HUES64 (cell line): ENCODE measurements at regions not wholly inside any gene's neighbourhood (a gene's known extent, or its start where the extent isn't known, plus 50 kb on each side); places are given as distances from the start of the nearest gene placed in this dataset.
A peak's percentile ranks its signal among the peaks of the same experiment; 100 is the strongest.

ENCODE experiments used
- H3K27ac ChIP-seq: 2 replicates; pipeline ENCODE4 v1.7.0; 2013; ENCODE audit warnings: low read depth, low read length, inconsistent platforms
- H3K27me3 ChIP-seq: 2 replicates; pipeline ENCODE4 v1.6.1; 2013; ENCODE audit warnings: mild to moderate bottlenecking, low read length; ENCODE audit not compliant: insufficient read depth
- H3K36me3 ChIP-seq: 2 replicates; pipeline ENCODE4 v1.6.1; 2013; ENCODE audit warnings: mild to moderate bottlenecking, low read length; ENCODE audit not compliant: insufficient read depth
- H3K4me1 ChIP-seq: 2 replicates; pipeline ENCODE4 v1.6.1; 2013; ENCODE audit warnings: mild to moderate bottlenecking, low read length, moderate library complexity; ENCODE audit not compliant: insufficient read depth
- H3K4me3 ChIP-seq: 2 replicates; pipeline ENCODE4 v1.5.1; 2013; ENCODE audit warnings: mild to moderate bottlenecking, low read length, moderate library complexity
- H3K9ac ChIP-seq: 2 replicates; pipeline ENCODE4 v1.6.1; 2013; ENCODE audit warnings: mild to moderate bottlenecking, low read depth, low read length
- H3K9me3 ChIP-seq: 2 replicates; pipeline ENCODE4 v1.6.1; 2013; ENCODE audit warnings: low read depth, low read length; ENCODE audit not compliant: insufficient read depth
- WGBS: fragments of 150-250, 120-280 bp; methylation state at CpG from one replicate; pipeline ENCODE4 v1.1.7; 2013; ENCODE audit warnings: missing lambda C conversion rate; 5-methylcytosine and 5-hydroxymethylcytosine counted together

DNA sequence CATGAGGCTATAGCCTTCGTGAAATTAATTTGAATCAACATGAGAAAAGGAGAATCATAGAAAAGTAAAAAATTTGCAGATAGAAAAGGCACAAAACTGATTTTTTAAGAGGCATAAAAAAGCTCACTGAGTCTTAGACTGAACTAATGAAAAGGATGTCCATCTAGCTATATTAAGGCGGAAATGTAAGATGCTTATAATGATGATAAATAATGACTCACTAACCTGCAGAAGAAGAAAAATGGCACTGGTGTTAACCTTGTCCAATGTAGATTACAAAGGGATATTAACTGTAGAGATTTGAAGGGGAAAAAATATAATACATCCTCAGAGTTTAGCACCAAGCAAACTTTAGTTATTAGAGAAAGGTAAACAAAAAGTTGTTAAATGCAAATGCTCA lies 1098.0 kb upstream of the DDX18 start:
- WGBS: 93% methylated on average over 2 of the region's 2 CpGs
- no peaks in the 10 kb centered on the region for H3K4me1 ChIP-seq
- H3K36me3 ChIP-seq: no peaks in the 10 kb centered on the region
- no peak overlapping the region for H3K4me3 ChIP-seq
- H3K9ac ChIP-seq: no peak overlapping the region
- H3K27ac ChIP-seq: no peak overlapping the region
- no peaks in the 10 kb centered on the region for H3K27me3 ChIP-seq
- H3K9me3 ChIP-seq: no peaks in the 10 kb centered on the region

DNA sequence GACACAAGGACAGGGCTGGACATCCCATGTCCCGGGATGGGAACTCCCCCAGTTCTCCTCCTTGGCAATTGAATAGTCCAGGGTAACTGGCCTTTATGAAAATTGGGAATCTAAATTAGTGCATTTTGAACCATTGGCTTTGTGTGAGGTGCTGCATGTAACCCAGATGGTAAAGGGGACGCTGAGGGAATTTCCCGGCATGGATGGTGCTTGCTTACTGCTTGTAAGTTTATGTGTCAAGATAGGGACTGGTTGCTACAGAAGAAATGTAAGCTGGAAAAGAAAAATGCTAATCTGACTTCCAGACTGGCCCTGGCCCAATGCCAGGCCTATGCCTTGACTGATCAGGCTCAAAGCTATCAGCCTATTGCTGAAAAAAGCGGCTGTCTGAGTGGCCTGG lies 1096.7 kb upstream of the DDX18 start:
- no peak overlapping the region for H3K4me3 ChIP-seq
- no peaks in the 10 kb centered on the region for H3K4me1 ChIP-seq
- H3K9me3 ChIP-seq: peaks cover 2% of the 10 kb centered on the region; the same call in 1 of the 2 replicates
- WGBS: 93% methylated on average over 4 of the region's 4 CpGs
- no peak overlapping the region for H3K9ac ChIP-seq
- no peak overlapping the region for H3K27ac ChIP-seq
- H3K27me3 ChIP-seq: no peaks in the 10 kb centered on the region
- H3K36me3 ChIP-seq: no peaks in the 10 kb centered on the region

DNA sequence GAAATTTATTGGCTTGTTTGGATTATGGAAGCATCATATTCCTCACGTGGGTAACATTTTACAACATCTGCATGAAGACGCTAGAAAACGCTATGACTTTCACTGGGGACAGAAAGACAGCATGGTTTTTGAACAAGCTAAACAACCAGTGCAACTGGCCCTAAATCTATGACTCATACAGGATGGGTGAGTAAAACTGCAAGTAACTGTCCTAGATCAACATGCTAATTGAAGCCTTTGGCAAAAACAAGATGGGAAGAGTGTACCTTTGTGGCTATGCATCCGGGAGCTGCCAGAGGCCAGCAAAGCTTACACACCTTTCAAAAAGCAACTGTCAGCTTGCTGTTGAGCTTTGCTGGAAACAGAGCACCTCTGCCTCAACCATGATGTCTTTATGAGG lies 1096.0 kb upstream of the DDX18 start:
- H3K36me3 ChIP-seq: no peaks in the 10 kb centered on the region
- H3K4me3 ChIP-seq: no peak overlapping the region
- no peak overlapping the region for H3K27ac ChIP-seq
- H3K27me3 ChIP-seq: no peaks in the 10 kb centered on the region
- no peak overlapping the region for H3K9ac ChIP-seq
- WGBS: 98% methylated on average over 4 of the region's 4 CpGs
- H3K4me1 ChIP-seq: no peaks in the 10 kb centered on the region
- peaks cover 4% of the 10 kb centered on the region; the same call in 1 of the 2 replicates for H3K9me3 ChIP-seq

DNA sequence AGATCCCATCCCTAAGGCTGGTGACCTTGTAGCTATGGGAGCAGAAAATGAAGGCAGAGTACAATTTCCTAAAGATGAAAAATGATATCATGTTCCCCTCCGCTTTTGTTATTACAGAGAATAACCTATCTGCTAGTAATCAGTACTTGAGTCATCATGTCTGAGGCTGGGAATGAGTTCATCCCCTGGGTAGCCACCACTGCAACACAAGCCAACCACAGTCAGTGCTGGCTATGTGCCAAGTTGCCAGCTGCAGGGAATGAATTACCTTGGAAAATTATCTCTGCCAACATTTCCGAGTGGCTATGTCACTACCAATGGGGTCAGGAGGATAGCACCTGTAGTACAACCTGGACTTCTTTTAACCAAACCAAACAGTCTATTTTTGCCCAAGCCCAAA lies 1094.7 kb upstream of the DDX18 start:
- H3K4me1 ChIP-seq: no peaks in the 10 kb centered on the region
- H3K36me3 ChIP-seq: no peaks in the 10 kb centered on the region
- no peaks in the 10 kb centered on the region for H3K27me3 ChIP-seq
- H3K9me3 ChIP-seq: peaks cover 4% of the 10 kb centered on the region; the same call in 1 of the 2 replicates
- H3K9ac ChIP-seq: no peak overlapping the region
- no peak overlapping the region for H3K27ac ChIP-seq
- no peak overlapping the region for H3K4me3 ChIP-seq
- 94% methylated on average over 2 of the region's 2 CpGs for WGBS

DNA sequence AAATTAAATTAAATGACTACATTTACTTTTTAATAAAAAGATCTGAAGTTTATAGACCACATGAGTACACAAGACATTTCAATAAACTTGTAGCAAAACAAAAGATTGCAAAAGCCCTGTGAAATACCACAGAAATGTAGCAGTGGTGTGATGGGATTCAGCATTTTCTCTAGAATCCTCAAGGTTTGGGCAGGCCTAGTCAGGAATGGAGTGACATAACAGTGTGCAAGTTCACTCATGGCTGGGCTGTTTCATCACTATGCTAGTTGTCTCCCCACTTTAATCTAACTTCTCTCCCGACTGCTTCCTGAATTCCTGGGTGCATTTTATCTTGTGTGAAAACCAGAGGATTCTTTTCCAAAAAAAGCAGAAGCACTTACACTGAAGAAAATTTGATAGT lies 1089.9 kb upstream of the DDX18 start:
- H3K36me3 ChIP-seq: no peaks in the 10 kb centered on the region
- H3K9ac ChIP-seq: no peak overlapping the region
- no peaks in the 10 kb centered on the region for H3K4me1 ChIP-seq
- peaks cover 4% of the 10 kb centered on the region; the same call in 1 of the 2 replicates for H3K9me3 ChIP-seq
- no peaks in the 10 kb centered on the region for H3K27me3 ChIP-seq
- WGBS: 80% methylated on average over 1 of the region's 1 CpG
- no peak overlapping the region for H3K4me3 ChIP-seq
- no peak overlapping the region for H3K27ac ChIP-seq

DNA sequence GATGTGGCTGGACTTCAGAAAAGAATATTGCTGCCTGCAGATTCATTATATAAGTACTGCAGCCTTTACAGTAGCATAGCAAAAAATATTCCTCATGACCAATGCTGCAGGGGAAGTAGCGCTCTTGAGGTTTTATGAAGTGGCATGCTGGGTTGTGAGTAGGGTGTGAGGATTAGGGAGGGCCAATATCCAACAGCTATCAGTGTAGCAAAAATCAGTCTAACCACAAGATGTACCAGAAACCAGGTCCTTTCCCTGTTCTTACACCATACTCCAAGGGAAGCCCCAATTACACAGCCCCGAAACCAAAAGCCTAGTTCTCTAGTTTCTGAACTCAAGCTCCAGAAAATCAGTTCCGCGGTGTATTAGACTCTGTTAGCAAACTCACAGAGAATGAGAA lies 1082.2 kb upstream of the DDX18 start:
- 97% methylated on average over 3 of the region's 4 CpGs for WGBS
- Histone ChIP-seq H3K4me3 (no peak overlapping the region), H3K9me3 (no peaks in the 10 kb centered on the region), H3K9ac (no peak overlapping the region), H3K36me3 (no peaks in the 10 kb centered on the region), H3K4me1 (peaks cover 8% of the 10 kb centered on the region; the same call in 1 of the 2 replicates), H3K27ac (no peak overlapping the region), H3K27me3 (no peaks in the 10 kb centered on the region)

DNA sequence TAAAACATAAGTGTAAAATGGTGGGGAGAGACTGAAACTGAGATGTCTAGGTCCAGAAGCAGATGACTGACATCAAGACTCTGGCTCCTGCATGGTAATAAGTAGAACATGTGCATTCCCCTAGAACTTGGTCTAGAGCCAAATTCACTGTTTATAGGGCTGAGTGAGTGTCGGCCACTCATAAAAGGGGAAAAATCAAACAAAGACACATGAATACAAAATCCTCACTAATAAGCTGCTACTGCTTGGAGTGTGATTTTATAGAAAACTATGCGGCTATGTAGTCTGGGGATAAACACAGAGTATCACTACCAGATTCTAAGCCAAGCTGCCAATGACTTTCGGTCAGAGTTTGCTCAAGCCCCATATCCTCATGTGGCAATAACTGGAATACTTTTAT lies 1080.8 kb upstream of the DDX18 start:
- H3K27ac ChIP-seq: no peak overlapping the region
- no peak overlapping the region for H3K9ac ChIP-seq
- peaks cover 8% of the 10 kb centered on the region; the same call in 1 of the 2 replicates for H3K4me1 ChIP-seq
- 84% methylated on average over 2 of the region's 3 CpGs for WGBS
- no peaks in the 10 kb centered on the region for H3K27me3 ChIP-seq
- no peaks in the 10 kb centered on the region for H3K9me3 ChIP-seq
- H3K36me3 ChIP-seq: no peaks in the 10 kb centered on the region
- no peak overlapping the region for H3K4me3 ChIP-seq

DNA sequence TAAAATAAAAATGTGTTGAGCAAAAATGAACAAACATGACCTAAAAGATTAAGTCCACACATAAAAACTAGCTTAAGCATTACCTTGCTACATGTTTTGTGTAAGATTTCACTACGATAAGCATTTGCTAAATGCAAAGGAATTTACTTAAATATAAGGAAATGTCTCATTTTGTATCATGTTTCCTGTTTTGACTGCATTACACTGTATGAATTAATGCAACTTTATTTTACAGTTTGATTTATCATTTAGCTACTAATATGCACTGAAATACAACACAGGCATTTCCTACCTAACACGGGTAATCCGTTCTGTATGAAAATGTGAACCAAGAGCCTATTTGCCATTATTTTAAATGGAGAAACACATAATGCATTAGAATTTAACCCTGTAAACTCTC lies 1076.5 kb upstream of the DDX18 start:
- Histone ChIP-seq H3K4me3 (no peak overlapping the region), H3K36me3 (no peaks in the 10 kb centered on the region), H3K9ac (no peak overlapping the region), H3K9me3 (no peaks in the 10 kb centered on the region), H3K4me1 (no peaks in the 10 kb centered on the region), H3K27me3 (no peaks in the 10 kb centered on the region), H3K27ac (no peak overlapping the region)
- 94% methylated on average over 2 of the region's 3 CpGs for WGBS

DNA sequence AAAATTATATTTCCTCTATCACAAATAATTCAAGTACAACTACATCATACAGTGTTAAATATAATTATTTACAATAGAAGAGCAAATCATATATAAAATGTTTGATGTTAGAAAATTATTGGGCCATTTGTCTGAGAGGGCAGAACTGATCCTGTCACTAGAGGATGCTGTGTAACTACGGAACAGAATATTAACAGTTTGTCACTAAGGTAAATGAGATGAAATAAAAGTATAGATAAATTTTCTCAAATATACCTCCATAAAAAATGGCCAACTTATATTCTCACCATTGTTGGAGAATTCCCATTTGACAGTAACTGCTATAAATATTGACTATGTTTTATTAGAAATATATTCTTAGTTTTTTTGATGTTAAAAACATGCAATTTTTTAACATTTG lies 1067.4 kb upstream of the DDX18 start:
- H3K27me3 ChIP-seq: no peaks in the 10 kb centered on the region
- H3K36me3 ChIP-seq: no peaks in the 10 kb centered on the region
- H3K27ac ChIP-seq: no peak overlapping the region
- no peak overlapping the region for H3K4me3 ChIP-seq
- no peaks in the 10 kb centered on the region for H3K4me1 ChIP-seq
- WGBS: 71% methylated on average over 1 of the region's 1 CpG
- no peaks in the 10 kb centered on the region for H3K9me3 ChIP-seq
- no peak overlapping the region for H3K9ac ChIP-seq

DNA sequence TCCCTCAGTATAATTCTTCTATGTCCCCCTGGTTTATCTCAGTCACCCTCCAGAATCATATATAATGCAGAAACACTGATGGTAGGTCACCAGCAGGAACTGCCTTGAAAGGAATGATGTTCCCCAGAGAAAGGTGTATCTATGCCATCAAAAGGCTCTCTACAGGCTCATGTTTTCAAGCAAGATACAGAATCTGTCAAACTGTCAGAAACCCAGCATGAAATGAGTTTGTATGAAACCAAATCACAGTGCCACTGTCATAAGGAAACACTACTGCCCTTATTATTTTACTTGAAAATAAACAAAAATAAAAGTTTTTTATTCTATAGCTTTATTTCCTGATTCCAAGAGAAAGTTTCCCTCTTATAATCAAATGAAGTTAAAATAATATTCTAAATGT lies 1064.5 kb upstream of the DDX18 start:
- no peak overlapping the region for H3K9ac ChIP-seq
- H3K4me1 ChIP-seq: peaks cover 12% of the 10 kb centered on the region

DNA sequence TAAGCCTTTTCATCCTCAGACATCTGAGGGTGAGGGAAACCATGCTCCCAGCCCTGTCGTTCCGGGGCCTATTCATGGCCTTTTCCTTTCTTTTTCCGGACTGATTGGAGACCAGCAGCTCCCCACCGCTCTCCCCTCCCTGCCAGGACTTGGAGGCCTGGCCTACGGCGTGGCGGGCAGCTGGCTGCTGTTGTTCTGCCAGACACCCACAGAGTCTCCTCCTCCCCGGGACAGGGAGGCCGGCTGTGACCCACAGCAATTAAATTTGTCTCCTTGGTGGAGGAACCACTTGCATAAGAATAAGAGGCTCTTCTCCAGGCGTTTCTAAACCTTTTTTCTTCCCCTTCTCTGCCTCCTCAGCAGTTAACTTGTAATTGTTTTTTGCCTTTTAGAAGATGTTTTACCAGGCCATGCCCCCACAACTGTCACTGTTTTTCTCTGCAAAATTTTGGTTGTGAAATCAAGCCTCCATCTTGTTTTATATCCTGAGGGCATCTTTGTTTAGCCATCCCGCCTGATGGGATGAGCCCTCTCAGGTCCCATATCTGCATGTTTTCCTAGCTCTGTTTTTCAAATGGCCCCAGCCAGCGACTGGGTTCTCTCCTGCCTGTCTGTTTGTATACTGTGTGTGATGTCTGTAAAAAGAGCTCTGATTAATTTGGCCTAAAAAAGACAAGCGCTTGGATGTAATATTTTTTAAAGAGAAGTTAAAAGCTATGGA lies 1060.0 kb upstream of the DDX18 start:
- H3K4me3 ChIP-seq: no peak overlapping the region; the same call in 1 of the 2 replicates
- peaks cover 19% of the 10 kb centered on the region for H3K4me1 ChIP-seq
- no peaks in the 10 kb centered on the region for H3K36me3 ChIP-seq
- no peaks in the 10 kb centered on the region for H3K27me3 ChIP-seq
- H3K9me3 ChIP-seq: no peaks in the 10 kb centered on the region
- peak overlapping the region; percentile 38; the same call in 1 of the 2 replicates for H3K9ac ChIP-seq
- H3K27ac ChIP-seq: peak overlapping the region; percentile 44; the same call in 1 of the 2 replicates
- WGBS: 17% methylated on average over 13 of the region's 13 CpGs

More for the DNA sequence above, 1064.5 kb upstream of the DDX18 start:
- Histone ChIP-seq H3K27ac (no peak overlapping the region), H3K9me3 (no peaks in the 10 kb centered on the region), H3K27me3 (no peaks in the 10 kb centered on the region), H3K4me3 (no peak overlapping the region), H3K36me3 (no peaks in the 10 kb centered on the region)

DNA sequence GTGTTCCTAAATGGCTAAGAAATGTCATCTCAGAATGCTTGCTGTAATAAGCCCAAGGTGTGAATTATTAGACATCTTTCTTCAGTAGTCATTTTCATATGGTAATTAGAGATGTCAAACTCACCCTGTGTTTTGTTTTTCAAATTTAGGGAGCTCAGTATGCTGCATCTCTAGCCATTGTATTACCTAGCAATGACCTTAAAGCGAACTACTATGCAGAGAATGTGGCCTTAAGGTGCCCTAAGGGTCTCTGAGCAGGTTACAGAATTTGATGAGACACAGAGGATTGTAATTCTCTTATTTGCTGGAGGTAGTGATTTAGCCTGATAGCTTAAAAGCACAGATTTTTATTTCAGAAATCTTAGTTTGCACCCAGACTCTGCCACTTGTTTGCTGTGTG lies 1052.6 kb upstream of the DDX18 start:
- Histone ChIP-seq H3K36me3 (no peaks in the 10 kb centered on the region), H3K4me1 (peaks cover 5% of the 10 kb centered on the region; the same call in 1 of the 2 replicates), H3K9me3 (no peaks in the 10 kb centered on the region), H3K4me3 (no peak overlapping the region), H3K9ac (no peak overlapping the region), H3K27ac (no peak overlapping the region), H3K27me3 (no peaks in the 10 kb centered on the region)
- 54% methylated on average over 1 of the region's 1 CpG for WGBS
